NT2/D1 (cell line): ENCODE measurements at regions not wholly inside any gene's neighbourhood (a gene's known extent, or its start where the extent isn't known, plus 50 kb on each side); places are given as distances from the start of the nearest gene placed in this dataset.
"Not testable (repeated sequence)": the region's sequence is repeated elsewhere in the genome, so short reads cannot be mapped to it uniquely, and the experiment has no call there.

ENCODE experiments used
- DNase-seq: peaks from one replicate; pipeline ENCODE4 v3.0.0-alpha.2; 2011; ENCODE audit warnings: low read depth, low spot score
- H3K27me3 ChIP-seq: 2 replicates; pipeline ENCODE4 v1.6.0; 2011; ENCODE audit warnings: mild to moderate bottlenecking; ENCODE audit not compliant: insufficient read length, insufficient read depth
- H3K36me3 ChIP-seq: 2 replicates; pipeline ENCODE4 v1.6.1; 2011; ENCODE audit warnings: mild to moderate bottlenecking, low read length, mixed read lengths; ENCODE audit not compliant: insufficient read depth, insufficient read length
- H3K4me1 ChIP-seq: 2 replicates; pipeline ENCODE4 v1.5.1; 2011; ENCODE audit not compliant: insufficient read depth, insufficient read length
- H3K4me3 ChIP-seq: 2 replicates; pipeline ENCODE4 v1.5.1; 2011; ENCODE audit warnings: low read depth; ENCODE audit not compliant: insufficient read length
- H3K9ac ChIP-seq: 2 replicates; pipeline ENCODE4 v1.6.0; 2011; ENCODE audit warnings: low read depth; ENCODE audit not compliant: insufficient read length
- H3K9me3 ChIP-seq: 2 replicates; pipeline ENCODE4 v1.5.1; 2011; ENCODE audit warnings: mild to moderate bottlenecking, low read length; ENCODE audit not compliant: insufficient read depth
- SUZ12 ChIP-seq: IDR thresholded peaks from 2 replicates; pipeline ENCODE4 v1.6.1; 2011; ENCODE audit not compliant: insufficient read length, insufficient read depth; ENCODE audit errors: extremely low read depth
- YY1 ChIP-seq: IDR thresholded peaks from 2 replicates; pipeline ENCODE4 v1.6.1; 2011; ENCODE audit not compliant: insufficient read length, insufficient read depth
- ZNF274 ChIP-seq: IDR thresholded peaks from 2 replicates; pipeline ENCODE4 v1.6.1; 2011; ENCODE audit warnings: mild to moderate bottlenecking, low read depth, low read length

GRCh38 chr20:56911946-56912345, 282.8 kb downstream of the TFAP2C start:
- Histone ChIP-seq H3K4me3 (no peak overlapping the region), H3K27me3 (no peaks in the 10 kb centered on the region), H3K4me1 (peaks cover 2% of the 10 kb centered on the region)

GRCh38 chr20:56914532-56914931, 285.4 kb downstream of the TFAP2C start:
- H3K27me3 ChIP-seq = no peaks in the 10 kb centered on the region
- peaks cover 16% of the 10 kb centered on the region for H3K9me3 ChIP-seq
- TF ChIP-seq SUZ12 (no peak), YY1 (no peak), ZNF274 (no peak)
- no peak for DNase-seq
- H3K36me3 ChIP-seq = no peaks in the 10 kb centered on the region
- H3K4me1 ChIP-seq = no peaks in the 10 kb centered on the region
- H3K9ac ChIP-seq = no peak overlapping the region
- no peak overlapping the region for H3K4me3 ChIP-seq

More at GRCh38 chr20:56911946-56912345, 282.8 kb downstream of the TFAP2C start:
- Histone ChIP-seq H3K9ac (no peak overlapping the region), H3K9me3 (peaks cover 10% of the 10 kb centered on the region), H3K36me3 (no peaks in the 10 kb centered on the region)
- TF ChIP-seq YY1 (no peak), SUZ12 (no peak), ZNF274 (no peak)
- no peak for DNase-seq

GRCh38 chr20:56916345-56916622, 287.2 kb downstream of the TFAP2C start:
- peaks cover 16% of the 10 kb centered on the region for H3K9me3 ChIP-seq
- no peaks in the 10 kb centered on the region for H3K36me3 ChIP-seq
- no peaks in the 10 kb centered on the region for H3K4me1 ChIP-seq
- no peak for TF ChIP-seq YY1
- TF ChIP-seq SUZ12 = no peak
- no peak for TF ChIP-seq ZNF274
- H3K4me3 ChIP-seq = no peak overlapping the region
- no peak overlapping the region for H3K9ac ChIP-seq
- DNase-seq = no peak
- no peaks in the 10 kb centered on the region for H3K27me3 ChIP-seq

- H3K9me3 ChIP-seq = peaks cover 16% of the 10 kb centered on the region
- DNase-seq, H3K4me1 ChIP-seq, H3K4me3 ChIP-seq, H3K36me3 ChIP-seq, H3K9ac ChIP-seq: not testable (repeated sequence)
- peaks cover 17% of the 10 kb centered on the region for H3K27me3 ChIP-seq
These were observed 290.9 kb downstream of the TFAP2C start for GRCh38 chr20:56920041-56920440.

- Histone ChIP-seq H3K9me3 (no peaks in the 10 kb centered on the region), H3K4me3 (no peak overlapping the region), H3K36me3 (no peaks in the 10 kb centered on the region), H3K27me3 (peaks cover 29% of the 10 kb centered on the region), H3K4me1 (peaks cover under 1% of the 10 kb centered on the region), H3K9ac (no peak overlapping the region)
- DNase-seq = no peak
- TF ChIP-seq SUZ12 = no peak
- no peak for TF ChIP-seq ZNF274
- TF ChIP-seq YY1 = no peak
These were observed 293.4 kb downstream of the TFAP2C start for GRCh38 chr20:56922497-56922896.

- TF ChIP-seq YY1 (no peak), SUZ12 (peak; percentile 11)
- H3K9ac ChIP-seq = peak overlapping the region; percentile 3
- no peaks in the 10 kb centered on the region for H3K9me3 ChIP-seq
- H3K27me3 ChIP-seq = peaks cover 31% of the 10 kb centered on the region
- H3K36me3 ChIP-seq = no peaks in the 10 kb centered on the region
- no peak for DNase-seq
- no peak overlapping the region for H3K4me3 ChIP-seq
- peaks cover 5% of the 10 kb centered on the region for H3K4me1 ChIP-seq
These were observed 295.4 kb downstream of the TFAP2C start for GRCh38 chr20:56924292-56925081.

- peak; percentile 96 for DNase-seq
- H3K36me3 ChIP-seq = no peaks in the 10 kb centered on the region
- peaks cover 31% of the 10 kb centered on the region for H3K27me3 ChIP-seq
- peaks cover 5% of the 10 kb centered on the region for H3K4me1 ChIP-seq
- H3K9me3 ChIP-seq = no peaks in the 10 kb centered on the region
- H3K4me3 ChIP-seq = peak overlapping the region; percentile 51
- H3K9ac ChIP-seq = peak overlapping the region; percentile 82
- TF ChIP-seq YY1 = no peak
These were observed 296.1 kb downstream of the TFAP2C start for GRCh38 chr20:56925082-56925830.
